Stimulated activated CD4-positive, alpha-beta T cell treated with anti-CD3 and anti-CD28 coated beads, Interleukin-1b, Interleukin-23, amount 100 ng/mL, for 24 hours (primary cell): ENCODE measurements at regions not wholly inside any gene's neighbourhood (a gene's known extent, or its start where the extent isn't known, plus 50 kb on each side); places are given as distances from the start of the nearest gene placed in this dataset.

Experiments
- DNase-seq, 4 experiments: peaks; one replicate each; pipeline ENCODE4 v3.0.0-alpha.2; 2020; ENCODE audit warnings: low read depth in 4 of 4, low spot score in 1 of 4

DNA sequence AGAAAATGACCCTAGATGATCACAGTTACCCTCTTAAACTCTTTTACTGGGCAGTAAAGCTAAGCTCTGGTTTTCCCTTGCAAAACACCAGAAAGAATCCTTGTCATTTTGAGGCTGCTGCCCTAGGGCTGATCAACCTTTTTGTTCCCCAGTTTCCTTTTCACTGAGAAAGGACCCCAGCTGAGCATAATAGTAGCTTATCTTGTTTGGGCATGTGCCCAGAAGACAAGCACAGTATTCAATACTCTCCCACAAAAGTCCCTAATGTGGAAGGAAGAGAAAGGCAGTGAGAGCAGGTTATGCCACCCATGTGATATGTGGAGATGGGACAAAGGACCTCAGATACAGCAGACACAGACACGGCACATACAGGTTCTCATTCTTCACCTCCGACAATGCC, 332.6 kb upstream of the TMPO start:
- DNase-seq = no peak

- no peak for DNase-seq
These were observed 329.8 kb upstream of the TMPO start for GRCh38 chr12:98185606-98186005.

DNA sequence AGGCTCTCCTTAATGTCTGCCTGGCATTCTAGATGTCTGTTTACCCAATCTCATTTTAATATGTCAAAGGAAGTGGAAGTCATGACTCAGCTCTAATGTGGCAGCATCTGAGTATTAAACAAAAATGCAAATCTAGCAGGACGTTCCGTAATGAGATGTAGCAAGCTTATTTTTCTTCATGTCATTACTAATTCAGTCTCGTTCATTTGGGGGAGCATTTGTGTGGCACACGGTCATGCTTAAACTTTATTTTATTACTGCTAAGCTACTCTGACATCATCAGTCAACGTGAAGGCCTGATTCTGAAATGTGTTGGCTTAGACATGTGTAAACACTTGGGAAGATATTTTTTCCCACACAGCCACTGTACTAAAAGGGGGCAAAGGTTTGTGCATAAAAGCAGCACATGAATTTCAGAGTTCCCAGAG, 326.7 kb upstream of the TMPO start:
- DNase-seq = no peak

- no peak for DNase-seq
These were observed 320.8 kb upstream of the TMPO start for GRCh38 chr12:98194591-98194990.

GRCh38 chr12:98198261-98198982, 317.0 kb upstream of the TMPO start:
- no peak for DNase-seq

DNA sequence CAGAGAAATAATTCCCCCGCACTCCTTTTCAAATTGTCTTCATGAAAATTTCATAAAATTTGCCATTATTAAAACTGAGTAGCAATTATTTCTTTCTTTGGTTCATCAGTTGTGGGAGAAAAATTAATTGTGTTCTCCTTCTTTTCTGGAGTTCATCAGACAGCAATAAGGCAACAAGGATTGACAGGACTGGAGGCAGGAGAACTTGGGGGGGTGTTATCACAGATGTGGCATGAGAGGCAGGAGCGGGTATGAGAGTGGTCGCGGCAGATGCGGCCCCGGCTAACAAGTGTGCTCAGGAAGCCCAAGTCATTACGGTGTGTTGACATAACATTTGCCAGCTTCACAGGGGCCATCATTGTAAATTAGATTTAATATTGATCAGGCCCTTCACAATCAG, 306.6 kb upstream of the TMPO start:
- no peak for DNase-seq

GRCh38 chr12:98211909-98212695, 303.3 kb upstream of the TMPO start:
- DNase-seq = no peak

DNA sequence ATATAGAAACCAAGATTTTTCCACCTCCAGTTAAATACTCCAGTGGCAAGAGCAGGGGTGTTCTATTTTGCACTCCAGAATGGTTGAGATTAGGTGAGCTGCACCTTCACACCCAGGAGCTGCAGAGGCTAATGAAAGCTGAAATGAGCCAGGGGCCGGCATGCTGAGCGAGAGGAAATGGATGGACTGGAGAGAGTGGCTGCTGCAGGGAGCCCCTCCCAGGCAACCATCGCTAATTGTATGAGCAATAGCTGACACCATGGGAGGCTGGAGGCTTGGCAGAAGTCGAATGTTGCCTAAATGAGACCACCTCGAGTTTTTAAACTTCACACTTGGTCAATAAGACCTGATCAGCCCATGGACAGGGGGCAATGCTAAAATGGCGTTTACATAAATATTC, 301.8 kb upstream of the TMPO start:
- no peak for DNase-seq

GRCh38 chr12:98217257-98217656, 298.1 kb upstream of the TMPO start:
- no peak for DNase-seq

GRCh38 chr12:98220636-98221035, 294.8 kb upstream of the TMPO start:
- DNase-seq = no peak

DNA sequence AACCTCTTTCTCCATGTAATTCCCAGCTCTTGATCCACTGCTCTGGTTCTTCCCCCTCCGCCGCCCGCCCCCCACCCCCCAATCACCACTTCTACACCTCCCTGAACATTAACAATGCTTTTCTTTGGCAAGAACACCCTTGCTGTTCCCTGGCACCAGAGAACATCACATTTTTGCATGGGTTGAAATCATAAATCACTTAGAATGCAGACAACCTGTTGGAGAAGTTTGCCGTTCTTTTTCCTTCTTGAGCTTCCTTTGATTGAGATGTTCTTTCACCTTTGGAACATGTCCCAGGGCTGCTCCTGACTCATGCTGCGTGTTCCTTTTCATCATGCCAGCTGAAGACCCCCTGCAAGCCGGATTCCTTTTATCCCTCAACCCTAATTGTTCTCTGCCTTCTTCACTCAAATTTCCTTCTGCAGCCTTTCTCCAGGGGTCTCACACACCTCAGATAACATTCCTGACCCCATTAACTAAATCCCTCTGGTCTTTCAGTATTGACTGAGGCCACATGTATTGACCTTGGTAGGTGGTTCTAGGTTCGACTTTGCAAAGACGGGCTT, 294.1 kb upstream of the TMPO start:
- DNase-seq = no peak

DNA sequence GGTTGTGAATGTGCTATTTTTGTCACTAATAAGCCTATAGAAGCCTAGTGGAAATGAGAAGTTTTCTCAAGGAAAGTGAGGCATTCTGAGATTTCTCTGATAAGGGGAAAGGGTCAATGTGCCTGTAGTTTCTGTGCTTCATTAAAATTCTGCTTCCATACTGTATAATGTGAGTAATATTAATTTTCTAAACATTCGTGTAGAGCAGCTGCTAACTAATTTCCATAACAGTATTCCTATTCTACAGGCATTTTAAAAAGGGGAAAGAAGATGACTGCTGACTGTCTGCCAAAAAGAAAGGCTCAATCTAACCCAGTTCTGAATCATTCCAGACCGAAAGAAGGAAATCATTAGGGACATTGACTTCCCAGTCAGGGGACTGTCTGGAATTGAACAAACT, 293.3 kb upstream of the TMPO start:
- no peak for DNase-seq

DNA sequence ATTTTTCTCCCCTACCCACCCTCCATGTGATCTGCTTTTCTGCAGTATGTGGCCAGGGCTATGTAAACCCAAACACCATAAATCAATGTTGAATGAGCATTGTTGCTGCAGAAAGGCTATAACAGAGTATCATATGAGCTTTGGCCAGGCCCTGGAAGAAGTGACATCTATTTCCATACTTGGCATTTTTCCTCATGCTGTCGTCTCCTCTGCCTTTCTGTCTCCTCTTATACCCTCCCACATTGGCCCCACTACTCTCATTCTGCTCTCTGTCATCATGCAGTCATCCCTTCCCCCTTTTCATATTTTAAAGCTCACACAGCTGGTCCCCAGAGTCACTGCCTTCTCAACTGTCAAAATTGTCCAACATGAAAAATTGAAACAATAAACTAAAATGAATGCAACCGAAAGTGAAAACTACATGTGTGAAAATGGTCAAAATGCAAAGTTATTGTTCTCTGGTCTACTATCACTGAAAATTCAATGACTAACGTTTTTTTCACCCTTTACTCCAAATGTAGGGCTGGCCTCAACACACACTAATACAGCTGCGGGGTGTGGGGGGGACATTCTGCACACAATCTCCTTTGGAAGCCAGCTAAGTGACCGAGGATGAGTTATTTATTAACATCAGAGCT, 290.7 kb upstream of the TMPO start:
- no peak for DNase-seq

DNA sequence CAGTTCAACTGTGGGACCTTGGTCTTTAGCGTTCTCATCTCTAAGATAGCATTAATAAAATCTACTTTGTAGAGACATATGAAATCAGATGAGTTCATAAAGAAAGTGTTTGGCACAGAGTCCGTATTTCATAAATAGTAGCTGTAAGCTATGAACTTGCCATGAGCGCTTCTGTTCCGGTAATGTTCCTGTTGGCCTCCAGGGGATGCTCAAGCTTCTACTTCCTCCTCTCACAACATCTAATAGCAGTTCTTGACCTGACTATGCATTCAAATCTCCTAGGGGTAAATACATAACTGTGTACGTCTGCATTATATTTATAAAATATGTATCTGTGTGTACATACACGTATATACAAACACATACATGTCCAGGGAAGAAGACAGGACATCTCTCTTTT, 288.2 kb upstream of the TMPO start:
- DNase-seq = no peak

DNA sequence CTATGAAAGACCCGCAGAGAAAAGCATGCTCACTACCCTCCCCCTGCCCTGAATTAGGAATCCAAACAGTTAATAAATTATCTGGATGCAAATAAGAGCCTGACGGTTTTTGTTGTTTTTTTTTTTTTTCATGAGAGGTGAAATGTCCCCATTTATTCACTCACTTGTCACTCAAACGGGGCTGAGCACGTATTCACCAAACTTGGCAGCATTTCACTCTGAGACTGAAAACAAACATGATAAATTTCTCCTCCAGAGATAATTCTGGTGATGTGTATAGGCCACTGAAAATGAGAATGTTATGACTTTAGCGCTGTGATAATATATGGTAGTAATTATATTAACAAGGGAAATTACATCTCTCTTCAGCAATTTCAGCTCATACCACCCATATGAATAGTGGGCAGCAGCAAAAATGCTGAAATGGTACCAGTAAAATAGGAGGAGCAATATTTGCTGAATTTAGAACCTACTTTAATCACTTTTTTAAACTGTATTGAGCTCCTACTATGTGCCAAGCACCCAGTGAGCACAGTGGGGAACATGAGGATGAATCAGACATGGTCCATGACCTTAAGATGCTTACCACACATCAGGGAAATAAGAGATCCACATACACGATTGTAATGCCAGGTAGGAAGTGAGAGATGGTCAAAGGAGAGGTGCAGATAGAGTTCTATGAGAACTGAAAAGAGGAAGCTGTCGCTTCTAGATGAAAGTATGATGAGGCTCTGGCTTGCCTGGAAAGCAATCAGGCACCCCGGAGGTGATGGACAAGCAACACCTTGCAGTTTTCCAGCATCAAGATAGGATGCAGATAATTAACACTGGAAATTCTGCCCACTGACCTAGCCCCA, 286.5 kb upstream of the TMPO start:
- no peak for DNase-seq

DNA sequence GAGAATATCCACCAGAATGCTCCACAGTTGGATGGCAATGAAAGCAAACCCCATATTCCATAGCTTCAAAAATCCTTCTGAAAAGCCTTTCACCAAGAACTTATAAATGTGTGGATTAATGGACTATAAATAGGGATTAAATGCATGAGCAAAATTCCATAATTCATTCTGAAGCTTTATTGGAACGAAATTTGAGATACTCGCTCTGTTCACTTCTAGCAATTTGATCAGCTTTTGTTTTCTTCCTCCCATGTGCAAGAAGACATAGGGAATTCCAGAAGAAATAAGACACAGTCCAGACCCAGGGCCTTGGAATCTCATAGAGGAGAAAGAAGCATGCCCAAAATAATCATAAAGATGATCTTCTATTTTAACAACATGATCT, 285.9 kb upstream of the TMPO start:
- DNase-seq = no peak

- DNase-seq = no peak
These were observed 282.5 kb upstream of the TMPO start for GRCh38 chr12:98232753-98233390.

- DNase-seq = no peak
These were observed 280.1 kb upstream of the TMPO start for GRCh38 chr12:98235301-98235700.

DNA sequence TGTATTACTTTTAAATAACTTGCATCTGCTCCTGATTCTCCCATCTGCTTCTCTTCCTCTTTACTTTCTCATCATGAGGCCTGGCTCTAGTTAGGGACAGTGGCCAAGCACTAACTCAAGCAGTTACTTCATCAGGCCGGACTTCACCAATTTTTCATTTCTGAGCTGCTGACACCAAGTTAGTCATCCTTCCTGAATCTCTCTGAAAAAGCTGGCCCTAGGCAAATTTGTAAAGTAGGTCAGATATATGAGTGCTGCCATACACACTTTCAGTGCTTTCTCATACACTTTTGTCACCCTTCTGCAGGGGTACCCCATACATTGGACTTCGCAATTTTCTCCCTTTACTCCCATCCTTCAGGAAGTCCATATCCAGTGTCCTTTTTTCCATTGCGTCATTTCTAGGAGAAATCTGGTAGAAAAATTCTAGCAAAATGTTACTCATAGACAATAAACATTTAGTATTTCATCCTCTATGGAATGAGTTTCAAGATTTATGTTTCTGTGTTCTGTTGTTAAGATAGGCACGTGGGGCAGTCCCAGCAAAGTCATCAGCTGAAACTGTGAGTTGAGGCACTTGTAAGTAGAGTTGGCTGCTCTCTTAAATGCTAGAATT, 276.8 kb upstream of the TMPO start:
- no peak for DNase-seq

DNA sequence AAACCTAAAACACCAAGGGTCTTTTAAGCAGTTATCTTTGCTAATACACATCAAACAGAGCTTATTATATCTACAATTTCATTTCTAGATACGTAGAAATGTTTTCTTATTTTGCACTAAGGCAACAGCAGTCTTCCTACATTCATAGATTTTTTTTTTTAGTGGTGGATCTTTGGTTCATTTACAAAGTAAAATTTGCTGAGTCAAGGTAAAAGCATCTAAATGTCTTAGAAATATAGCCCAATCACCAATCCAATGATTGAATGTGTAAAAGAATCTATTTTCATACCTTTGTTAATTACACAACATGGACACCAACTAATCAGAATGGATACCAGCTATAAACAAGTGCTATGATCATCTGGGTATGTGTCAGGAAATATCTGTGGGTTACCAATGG, 272.2 kb upstream of the TMPO start:
- DNase-seq = no peak
